ENCODE measurements at regions not wholly inside any gene's neighbourhood (a gene's known extent, or its start where the extent isn't known, plus 50 kb on each side); places are given as distances from the start of the nearest gene placed in this dataset.

DNA sequence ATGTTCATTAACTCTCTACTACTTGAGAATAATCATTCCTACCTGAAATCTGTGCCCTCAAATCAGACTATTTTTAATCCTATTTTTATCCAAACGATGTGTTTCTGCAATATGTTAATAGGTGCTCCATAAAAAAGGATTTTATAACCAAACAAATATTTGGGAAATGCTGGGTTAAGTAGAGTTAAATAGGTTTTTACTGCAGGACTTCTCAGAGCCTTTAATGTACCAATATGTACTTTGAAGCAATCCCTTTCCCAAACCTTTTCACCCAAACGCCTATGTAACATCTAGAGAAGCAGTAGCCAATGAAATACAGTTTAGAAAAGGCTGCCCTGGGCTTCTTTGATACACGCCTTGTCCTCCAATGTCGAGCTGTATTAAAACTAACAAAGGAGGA lies 182.5 kb downstream of the SP3 start:
- Mint-ChIP-seq H3K27me3 (ENCODE audit: unreplicated experiment) (no peaks in the 10 kb centered on the region), H3K27ac (ENCODE audit: unreplicated experiment) (no peak overlapping the region), H3K4me3 (ENCODE audit: low read depth, unreplicated experiment) (no peak overlapping the region), H3K9me3 (ENCODE audit: low read depth, unreplicated experiment) (no peaks in the 10 kb centered on the region), H3K4me1 (ENCODE audit: low read depth, unreplicated experiment) (no peaks in the 10 kb centered on the region), H3K36me3 (ENCODE audit: insufficient read depth, unreplicated experiment) (no peaks in the 10 kb centered on the region)
- no peak for DNase-seq
- TF ChIP-seq, protein P1, sequence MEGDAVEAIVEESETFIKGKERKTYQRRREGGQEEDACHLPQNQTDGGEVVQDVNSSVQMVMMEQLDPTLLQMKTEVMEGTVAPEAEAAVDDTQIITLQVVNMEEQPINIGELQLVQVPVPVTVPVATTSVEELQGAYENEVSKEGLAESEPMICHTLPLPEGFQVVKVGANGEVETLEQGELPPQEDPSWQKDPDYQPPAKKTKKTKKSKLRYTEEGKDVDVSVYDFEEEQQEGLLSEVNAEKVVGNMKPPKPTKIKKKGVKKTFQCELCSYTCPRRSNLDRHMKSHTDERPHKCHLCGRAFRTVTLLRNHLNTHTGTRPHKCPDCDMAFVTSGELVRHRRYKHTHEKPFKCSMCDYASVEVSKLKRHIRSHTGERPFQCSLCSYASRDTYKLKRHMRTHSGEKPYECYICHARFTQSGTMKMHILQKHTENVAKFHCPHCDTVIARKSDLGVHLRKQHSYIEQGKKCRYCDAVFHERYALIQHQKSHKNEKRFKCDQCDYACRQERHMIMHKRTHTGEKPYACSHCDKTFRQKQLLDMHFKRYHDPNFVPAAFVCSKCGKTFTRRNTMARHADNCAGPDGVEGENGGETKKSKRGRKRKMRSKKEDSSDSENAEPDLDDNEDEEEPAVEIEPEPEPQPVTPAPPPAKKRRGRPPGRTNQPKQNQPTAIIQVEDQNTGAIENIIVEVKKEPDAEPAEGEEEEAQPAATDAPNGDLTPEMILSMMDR (IDR thresholded peaks at IDR 0.05; ENCODE audit: unreplicated experiment): no peak
- intact Hi-C loops (cut with micrococcal nuclease; ENCODE audit: unreplicated experiment): no loop called here
- CTCF ChIA-PET: interaction anchor here (1.1 kb wide), 1 partner anchor 10 kb away, joined by 3 read pairs; no protein-coding TSS in a partner anchor
- no TSS peak for BruUV-seq (replicated peaks)

DNA sequence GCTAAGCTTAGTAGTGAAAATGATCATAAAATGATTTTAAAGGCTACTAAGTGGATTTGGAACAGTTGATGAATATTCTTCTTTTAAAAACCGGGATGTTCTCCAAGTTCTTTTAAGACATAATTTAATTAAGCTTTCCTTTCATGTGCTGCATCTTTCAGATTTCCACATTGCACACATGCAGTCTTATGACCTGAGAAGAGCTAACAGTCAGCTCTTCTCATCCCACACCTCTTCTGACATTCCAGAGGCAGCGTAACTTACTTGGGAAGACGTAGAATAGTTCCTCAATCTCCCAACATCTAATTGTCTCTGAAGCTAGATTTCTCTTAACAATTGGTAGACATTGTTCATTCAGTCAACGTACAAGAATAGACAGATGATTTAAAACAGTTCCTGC lies 181.8 kb downstream of the SP3 start:
- CTCF ChIA-PET: interaction anchor here (1.1 kb wide), 1 partner anchor 9 kb away, joined by 3 read pairs; no protein-coding TSS in a partner anchor
- no TSS peak for BruUV-seq (replicated peaks)
- Mint-ChIP-seq H3K36me3 (ENCODE audit: insufficient read depth, unreplicated experiment) (no peaks in the 10 kb centered on the region), H3K27ac (ENCODE audit: unreplicated experiment) (no peak overlapping the region), H3K4me1 (ENCODE audit: low read depth, unreplicated experiment) (no peaks in the 10 kb centered on the region), H3K4me3 (ENCODE audit: low read depth, unreplicated experiment) (no peak overlapping the region), H3K9me3 (ENCODE audit: low read depth, unreplicated experiment) (no peaks in the 10 kb centered on the region), H3K27me3 (ENCODE audit: unreplicated experiment) (no peaks in the 10 kb centered on the region)
- TF ChIP-seq, protein P1 (IDR thresholded peaks at IDR 0.05; ENCODE audit: unreplicated experiment): no peak
- intact Hi-C loops (cut with micrococcal nuclease; ENCODE audit: unreplicated experiment): no loop called here
- DNase-seq: no peak

DNA sequence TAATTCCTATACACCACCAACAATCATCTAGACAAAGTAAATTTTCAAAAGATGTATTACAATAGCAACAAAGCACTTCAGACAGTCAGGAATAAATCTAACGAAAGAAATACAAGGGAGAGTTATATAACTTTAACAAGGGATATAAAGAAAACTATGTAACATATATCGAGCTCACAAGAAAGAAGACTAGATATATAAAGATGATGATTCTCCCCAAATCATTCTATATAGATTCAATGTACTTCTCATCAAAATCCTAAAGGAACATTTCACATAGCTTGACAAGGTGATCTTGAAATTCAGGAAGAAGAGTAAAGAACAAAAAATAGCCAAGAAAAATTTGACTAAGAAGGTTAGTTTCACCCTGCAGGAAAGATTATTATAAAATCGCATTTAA lies 179.4 kb downstream of the SP3 start:
- Mint-ChIP-seq H3K4me3 (ENCODE audit: low read depth, unreplicated experiment) (no peak overlapping the region), H3K27me3 (ENCODE audit: unreplicated experiment) (no peaks in the 10 kb centered on the region), H3K36me3 (ENCODE audit: insufficient read depth, unreplicated experiment) (no peaks in the 10 kb centered on the region), H3K4me1 (ENCODE audit: low read depth, unreplicated experiment) (no peaks in the 10 kb centered on the region), H3K9me3 (ENCODE audit: low read depth, unreplicated experiment) (no peaks in the 10 kb centered on the region), H3K27ac (ENCODE audit: unreplicated experiment) (no peak overlapping the region)
- no TSS peak for BruUV-seq (replicated peaks)
- DNase-seq: no peak
- CTCF ChIA-PET: no interaction called here
- TF ChIP-seq, protein P1 (IDR thresholded peaks at IDR 0.05; ENCODE audit: unreplicated experiment): no peak
- intact Hi-C loops (cut with micrococcal nuclease; ENCODE audit: unreplicated experiment): no loop called here

DNA sequence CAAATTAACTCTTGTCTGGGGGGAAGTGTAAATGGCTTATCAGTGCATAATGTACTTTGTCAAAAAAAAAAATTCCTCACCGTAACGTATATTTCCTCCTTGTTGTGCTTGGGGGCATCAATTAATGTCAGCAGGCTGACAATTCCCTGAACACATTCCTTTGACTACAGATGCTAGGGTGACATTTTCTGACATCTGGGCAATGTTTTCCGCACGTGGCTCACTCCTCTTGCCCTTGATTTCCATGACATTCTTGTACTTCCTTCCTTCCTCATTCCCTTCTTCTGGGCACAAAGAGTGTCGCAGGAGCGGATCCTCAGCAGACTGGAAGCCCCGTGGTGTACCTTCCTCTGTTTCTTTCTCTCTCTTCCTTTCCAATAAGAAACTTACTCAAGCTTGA lies 173.7 kb downstream of the SP3 start:
- no peak for DNase-seq
- Mint-ChIP-seq H3K27me3 (ENCODE audit: unreplicated experiment) (peaks cover 14% of the 10 kb centered on the region), H3K36me3 (ENCODE audit: insufficient read depth, unreplicated experiment) (no peaks in the 10 kb centered on the region), H3K9me3 (ENCODE audit: low read depth, unreplicated experiment) (no peaks in the 10 kb centered on the region), H3K4me3 (ENCODE audit: low read depth, unreplicated experiment) (no peak overlapping the region), H3K4me1 (ENCODE audit: low read depth, unreplicated experiment) (no peaks in the 10 kb centered on the region), H3K27ac (ENCODE audit: unreplicated experiment) (no peak overlapping the region)
- no TSS peak for BruUV-seq (replicated peaks)
- CTCF ChIA-PET: no interaction called here
- intact Hi-C loops (cut with micrococcal nuclease; ENCODE audit: unreplicated experiment): no loop called here
- TF ChIP-seq, protein P1 (IDR thresholded peaks at IDR 0.05; ENCODE audit: unreplicated experiment): no peak
